Naive B cell (primary cell): ENCODE measurements at regions not wholly inside any gene's neighbourhood (a gene's known extent, or its start where the extent isn't known, plus 50 kb on each side); places are given as distances from the start of the nearest gene placed in this dataset.

Source experiments
- ATAC-seq, 2 donors: fragments of 150-1000 bp; cut with Tn5 transposase; 2 replicates each; pipeline ENCODE4 v1.10.0; 2021; ENCODE audit warnings: low read depth in 2 of 2, mild to moderate bottlenecking in 2 of 2, moderate library complexity in 2 of 2
- DNase-seq: peaks from one replicate; pipeline ENCODE4 v3.0.0; 2022
- H3K27ac Mint-ChIP-seq, 6 donors: one replicate each; pipeline ENCODE4 v1.8.0; 2020 to 2022; ENCODE audit warnings: mild to moderate bottlenecking in 6 of 6, mixed read lengths in 6 of 6, moderate library complexity in 5 of 6, inconsistent platforms in 2 of 6
- H3K27me3 Mint-ChIP-seq, 3 donors: one replicate each; pipeline ENCODE4 v1.8.0; 2021 to 2022; ENCODE audit warnings: mixed read lengths in 3 of 3, mild to moderate bottlenecking in 1 of 3
- H3K36me3 Mint-ChIP-seq, 2 donors: one replicate each; pipeline ENCODE4 v1.8.0; 2020 to 2022; ENCODE audit warnings: mixed read lengths in 2 of 2, inconsistent platforms in 1 of 2, mild to moderate bottlenecking in 1 of 2
- H3K4me1 Mint-ChIP-seq, 3 donors: one replicate each; pipeline ENCODE4 v1.8.0; 2020 to 2022; ENCODE audit warnings: mixed read lengths in 3 of 3, inconsistent platforms in 1 of 3, mild to moderate bottlenecking in 1 of 3, moderate library complexity in 1 of 3
- H3K4me3 Mint-ChIP-seq, 8 donors: one replicate each; pipeline ENCODE4 v1.8.0; 2020 to 2022; ENCODE audit warnings: mild to moderate bottlenecking in 8 of 8, mixed read lengths in 8 of 8, moderate library complexity in 8 of 8, inconsistent platforms in 2 of 8
- H3K9me3 Mint-ChIP-seq, 7 donors: one replicate each; pipeline ENCODE4 v1.8.0; 2020 to 2022; ENCODE audit warnings: mixed read lengths in 7 of 7, mild to moderate bottlenecking in 5 of 7, inconsistent platforms in 2 of 7, moderate library complexity in 1 of 7

DNA sequence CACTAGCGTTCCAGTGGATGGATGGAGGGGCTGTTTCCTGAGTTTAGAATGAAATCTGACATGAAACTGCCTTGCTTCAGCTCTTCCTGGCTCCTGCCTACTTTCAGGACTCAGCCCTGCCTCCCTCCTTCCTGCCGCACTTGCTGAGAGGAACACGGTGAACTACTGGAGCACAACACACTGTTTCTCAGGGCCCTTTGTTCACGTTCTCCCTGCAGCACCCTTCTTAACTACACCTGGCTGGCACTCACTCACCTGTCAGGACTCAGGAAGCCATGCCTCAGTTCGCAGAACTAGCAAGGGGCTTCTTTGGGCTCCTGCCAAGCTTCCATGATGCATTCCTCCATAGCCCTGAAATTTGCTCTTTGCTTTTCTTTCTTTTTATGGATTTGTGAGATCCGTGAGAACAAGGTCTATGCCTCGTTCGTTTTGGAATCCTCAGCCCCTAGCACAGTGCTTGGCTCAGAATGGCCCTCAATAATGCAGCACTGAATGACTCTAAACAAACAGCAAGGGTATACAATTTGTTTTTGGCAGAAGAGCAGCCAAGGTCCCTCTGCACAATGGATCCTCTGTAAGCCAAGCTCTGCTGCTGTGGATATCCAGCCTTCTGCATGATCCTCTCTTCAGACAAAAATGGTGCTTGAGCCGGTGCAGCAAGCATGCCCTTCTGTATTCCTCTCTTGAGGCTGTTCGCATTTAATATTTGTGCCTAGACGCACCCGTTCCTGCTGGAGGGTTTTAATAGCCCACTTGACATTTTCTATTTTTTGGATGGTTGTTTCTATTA lies 357.0 kb downstream of the TSN start:
- ATAC-seq (no peak), DNase-seq (no peak)
- Mint-ChIP-seq H3K4me1 (no peaks in the 10 kb centered on the region), H3K9me3 (peaks cover 0 to 4% (median 0%) of the 10 kb centered on the region in 7 donors), H3K27me3 (peaks cover 5 to 7% (median 5%) of the 10 kb centered on the region in 3 donors), H3K27ac (no peak overlapping the region), H3K4me3 (peak overlapping the region in 2 of 8 donors; percentile 25 to 51), H3K36me3 (no peaks in the 10 kb centered on the region)

DNA sequence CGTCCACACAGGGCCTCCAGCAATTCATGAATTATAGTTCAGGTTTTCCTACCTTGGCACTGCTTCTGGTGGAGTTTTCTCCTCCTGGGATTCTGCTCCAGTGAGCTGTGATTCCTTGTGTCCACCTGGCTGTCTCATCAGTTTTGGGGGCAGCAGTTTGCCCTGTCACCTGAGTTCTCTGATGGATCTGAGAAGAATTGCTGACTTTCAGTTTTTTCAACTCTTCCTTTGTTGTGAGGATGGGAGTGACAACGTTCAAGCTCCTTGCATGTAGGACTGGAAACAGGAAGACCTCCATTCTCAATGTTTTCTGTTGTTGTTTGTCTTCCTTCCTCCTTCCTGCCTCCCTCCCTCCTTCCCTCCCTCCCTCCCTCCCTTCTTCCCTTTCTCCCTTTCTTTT lies 359.0 kb downstream of the TSN start:
- H3K27me3 Mint-ChIP-seq, result peaks cover 0 to 5% (median 1%) of the 10 kb centered on the region in 3 donors
- H3K4me1 Mint-ChIP-seq, result no peaks in the 10 kb centered on the region
- ATAC-seq, result no peak
- DNase-seq, result no peak
- H3K27ac Mint-ChIP-seq, result no peak overlapping the region
- H3K4me3 Mint-ChIP-seq, result no peak overlapping the region
- peaks cover 0 to 4% (median 3%) of the 10 kb centered on the region in 7 donors for H3K9me3 Mint-ChIP-seq
- H3K36me3 Mint-ChIP-seq, result no peaks in the 10 kb centered on the region

DNA sequence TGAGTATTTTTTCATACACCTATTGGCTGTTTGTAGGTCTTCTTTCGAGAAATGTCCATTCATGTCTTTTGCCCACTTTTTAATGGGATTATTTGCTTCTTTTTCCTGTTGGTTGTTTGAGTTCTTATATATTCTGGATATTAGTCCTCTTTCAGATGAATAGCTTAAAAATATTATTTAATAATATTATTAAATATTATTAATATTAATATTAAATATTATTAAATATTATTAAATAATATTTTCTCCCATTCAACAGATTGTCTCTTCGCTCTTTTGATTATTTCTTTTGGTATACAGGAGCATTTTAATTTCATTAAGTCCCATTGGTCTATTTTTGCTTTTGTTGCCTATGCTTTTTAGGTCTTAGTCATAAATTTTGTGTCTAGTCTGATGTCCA lies 361.9 kb downstream of the TSN start:
- Mint-ChIP-seq H3K4me1 (no peaks in the 10 kb centered on the region), H3K36me3 (no peaks in the 10 kb centered on the region), H3K9me3 (peaks cover 2 to 24% (median 13%) of the 10 kb centered on the region in 7 donors), H3K27me3 (peaks cover 0 to 11% (median 0%) of the 10 kb centered on the region in 3 donors), H3K4me3 (no peak overlapping the region), H3K27ac (no peak overlapping the region)
- DNase-seq (no peak), ATAC-seq (no peak)

DNA sequence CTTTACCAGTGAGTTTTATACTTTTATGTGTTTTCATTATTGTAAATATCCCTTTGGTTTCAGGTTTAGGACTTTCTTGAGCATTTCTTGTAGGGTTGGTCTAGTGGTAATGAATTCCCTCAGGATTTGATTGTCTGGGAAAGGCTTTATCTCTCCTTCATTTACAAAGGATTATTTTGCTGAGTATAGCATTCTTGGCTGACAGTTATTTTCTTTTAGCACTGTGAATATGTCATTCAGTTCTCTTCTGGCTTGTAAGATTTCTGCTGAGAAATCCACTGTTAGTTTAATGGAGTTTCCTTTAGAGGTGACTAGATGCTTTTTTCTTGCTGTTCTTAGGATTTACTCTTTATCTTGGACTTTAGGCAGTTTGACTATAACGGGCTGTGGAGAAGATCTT lies 373.9 kb downstream of the TSN start:
- no peaks in the 10 kb centered on the region for H3K4me1 Mint-ChIP-seq
- H3K36me3 Mint-ChIP-seq, result peaks cover 8 to 27% of the 10 kb centered on the region in 2 donors
- peaks cover 0 to 16% (median 9%) of the 10 kb centered on the region in 3 donors for H3K27me3 Mint-ChIP-seq
- DNase-seq, result no peak
- no peak overlapping the region for H3K27ac Mint-ChIP-seq
- H3K4me3 Mint-ChIP-seq, result no peak overlapping the region
- peaks cover 22 to 62% (median 50%) of the 10 kb centered on the region in 7 donors for H3K9me3 Mint-ChIP-seq
- no peak for ATAC-seq

DNA sequence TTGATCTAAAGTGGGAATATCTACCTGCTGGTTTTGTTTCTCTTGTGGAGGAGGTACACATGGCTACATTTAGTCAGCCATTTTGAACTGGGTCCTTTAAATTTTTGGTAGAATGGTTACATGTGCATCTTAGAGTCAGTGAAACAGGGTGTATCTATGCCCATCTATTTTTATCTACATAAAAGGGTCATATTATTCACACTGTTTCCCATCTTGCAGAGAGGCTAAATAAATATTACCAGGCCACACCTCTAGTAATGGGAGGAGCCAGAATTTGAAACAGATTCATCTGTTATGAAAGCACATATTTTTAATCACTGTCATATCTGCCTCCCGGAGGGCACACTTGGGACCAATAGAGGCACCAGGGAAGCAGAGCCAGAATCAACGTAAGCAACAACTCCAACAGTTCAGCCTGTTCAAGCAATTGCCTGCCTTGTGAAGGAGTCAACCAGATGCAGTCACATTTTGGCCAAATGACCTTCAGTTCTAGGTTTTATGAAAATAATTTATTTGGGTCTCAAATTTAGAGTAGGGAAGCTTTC lies 376.8 kb downstream of the TSN start:
- no peak for ATAC-seq
- peaks cover 0 to 10% (median 8%) of the 10 kb centered on the region in 3 donors for H3K27me3 Mint-ChIP-seq
- H3K27ac Mint-ChIP-seq, result no peak overlapping the region
- H3K4me3 Mint-ChIP-seq, result no peak overlapping the region
- peaks cover 16 to 46% (median 38%) of the 10 kb centered on the region in 7 donors for H3K9me3 Mint-ChIP-seq
- peaks cover 0 to 2% (median 0%) of the 10 kb centered on the region in 3 donors for H3K4me1 Mint-ChIP-seq
- H3K36me3 Mint-ChIP-seq, result peaks cover 8 to 18% of the 10 kb centered on the region in 2 donors
- no peak for DNase-seq

DNA sequence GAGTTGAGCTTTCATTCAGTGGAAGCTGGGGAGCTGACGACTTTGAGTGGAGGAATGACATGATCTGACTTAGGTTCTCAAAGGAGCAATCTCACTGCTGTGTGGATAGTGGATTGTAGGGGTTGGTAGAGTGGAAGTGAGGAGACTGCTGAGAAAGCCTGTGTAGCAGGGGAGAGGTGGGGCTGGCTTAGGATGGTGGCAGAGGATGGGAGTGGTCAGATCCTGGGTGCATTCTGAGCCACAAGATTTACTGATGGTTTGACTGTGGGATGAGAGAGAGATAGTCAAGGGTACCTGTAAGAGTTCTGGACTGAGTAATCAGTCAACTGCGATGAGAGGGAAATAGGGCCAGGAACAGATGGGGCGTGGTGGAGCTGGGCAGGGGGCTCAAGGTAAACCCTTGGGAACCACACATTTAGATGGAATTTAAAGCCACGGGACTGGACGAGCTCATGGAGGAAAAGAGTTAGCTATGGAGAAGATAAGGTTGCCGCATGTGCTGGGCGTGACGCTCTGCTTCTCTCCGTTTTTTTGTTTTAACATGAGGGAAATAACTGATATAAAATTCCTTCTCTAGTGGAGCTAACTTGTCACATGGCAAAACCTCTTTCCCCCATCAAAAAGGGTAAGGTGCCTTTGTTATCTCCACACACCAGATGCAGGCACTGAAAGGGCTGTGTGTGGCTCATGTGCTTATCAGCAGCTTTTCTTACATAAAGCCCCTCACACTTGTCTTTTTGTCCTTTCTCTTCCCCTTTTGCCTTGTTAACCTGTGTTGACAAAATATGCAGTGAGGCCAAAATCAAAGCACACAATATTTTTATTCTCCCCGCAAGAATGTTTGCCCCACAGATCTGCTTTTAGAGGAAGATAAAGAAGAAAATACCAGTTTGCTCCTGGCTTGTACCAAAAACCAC lies 379.8 kb downstream of the TSN start:
- Mint-ChIP-seq H3K4me1 (peaks cover 0 to 2% (median 0%) of the 10 kb centered on the region in 3 donors), H3K9me3 (peaks cover 5 to 17% (median 12%) of the 10 kb centered on the region in 7 donors), H3K27ac (no peak overlapping the region), H3K4me3 (no peak overlapping the region), H3K36me3 (peaks cover 0 to 6% of the 10 kb centered on the region in 2 donors), H3K27me3 (peaks cover 0 to 10% (median 8%) of the 10 kb centered on the region in 3 donors)
- ATAC-seq (no peak), DNase-seq (no peak)

DNA sequence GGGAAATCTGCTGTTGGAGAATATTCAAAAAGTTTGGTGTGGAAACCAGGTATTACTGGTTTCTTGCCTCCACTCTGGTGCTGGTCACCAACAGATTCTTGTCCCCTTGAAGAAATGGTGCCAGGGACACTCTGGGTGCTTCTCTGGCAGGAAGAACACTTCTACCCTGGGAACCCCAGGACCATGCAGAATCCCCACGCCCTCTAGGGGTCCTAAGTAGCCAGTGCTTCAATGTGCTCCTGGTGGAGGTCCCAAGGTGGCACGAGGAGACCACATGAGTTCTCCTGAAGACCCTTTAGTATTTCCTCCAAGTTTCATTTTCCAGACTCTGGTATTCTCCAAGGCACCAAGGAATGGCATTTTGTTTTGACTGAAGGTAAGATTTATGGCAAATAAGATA lies 380.6 kb downstream of the TSN start:
- H3K4me3 Mint-ChIP-seq, result peak overlapping the region in 1 of 8 donors; percentile 16
- no peaks in the 10 kb centered on the region for H3K36me3 Mint-ChIP-seq
- peaks cover 0 to 10% (median 8%) of the 10 kb centered on the region in 3 donors for H3K27me3 Mint-ChIP-seq
- H3K27ac Mint-ChIP-seq, result peak overlapping the region in 1 of 6 donors; percentile 72
- DNase-seq (peak; percentile 5), ATAC-seq (no peak)
- peaks cover 0 to 2% (median 0%) of the 10 kb centered on the region in 3 donors for H3K4me1 Mint-ChIP-seq
- peaks cover 0 to 9% (median 6%) of the 10 kb centered on the region in 7 donors for H3K9me3 Mint-ChIP-seq

DNA sequence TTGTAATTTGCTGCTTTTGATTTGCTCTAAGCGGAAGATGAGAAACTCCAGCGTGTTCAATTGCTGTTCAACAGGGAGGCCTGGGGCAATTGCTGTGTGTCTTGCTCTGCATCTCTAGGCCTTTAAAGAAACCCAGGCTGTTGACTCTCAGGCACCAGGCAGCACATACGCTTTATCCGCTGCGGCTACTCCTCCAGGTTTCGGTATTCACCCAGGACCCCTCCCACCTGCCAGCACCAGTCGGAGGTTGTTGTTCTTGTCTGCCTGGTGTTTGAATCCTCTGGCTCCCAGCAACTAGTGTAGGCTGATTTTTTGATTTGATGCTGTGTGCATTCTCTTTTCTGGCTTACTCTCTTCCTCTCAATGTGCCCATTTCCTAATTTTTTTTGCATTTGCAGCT lies 383.1 kb downstream of the TSN start:
- Mint-ChIP-seq H3K27ac (no peak overlapping the region), H3K4me3 (no peak overlapping the region), H3K36me3 (no peaks in the 10 kb centered on the region), H3K9me3 (peaks cover 0 to 10% (median 4%) of the 10 kb centered on the region in 7 donors), H3K27me3 (peaks cover 0 to 8% (median 6%) of the 10 kb centered on the region in 3 donors), H3K4me1 (peaks cover 0 to 2% (median 0%) of the 10 kb centered on the region in 3 donors)
- DNase-seq (no peak), ATAC-seq (no peak)

DNA sequence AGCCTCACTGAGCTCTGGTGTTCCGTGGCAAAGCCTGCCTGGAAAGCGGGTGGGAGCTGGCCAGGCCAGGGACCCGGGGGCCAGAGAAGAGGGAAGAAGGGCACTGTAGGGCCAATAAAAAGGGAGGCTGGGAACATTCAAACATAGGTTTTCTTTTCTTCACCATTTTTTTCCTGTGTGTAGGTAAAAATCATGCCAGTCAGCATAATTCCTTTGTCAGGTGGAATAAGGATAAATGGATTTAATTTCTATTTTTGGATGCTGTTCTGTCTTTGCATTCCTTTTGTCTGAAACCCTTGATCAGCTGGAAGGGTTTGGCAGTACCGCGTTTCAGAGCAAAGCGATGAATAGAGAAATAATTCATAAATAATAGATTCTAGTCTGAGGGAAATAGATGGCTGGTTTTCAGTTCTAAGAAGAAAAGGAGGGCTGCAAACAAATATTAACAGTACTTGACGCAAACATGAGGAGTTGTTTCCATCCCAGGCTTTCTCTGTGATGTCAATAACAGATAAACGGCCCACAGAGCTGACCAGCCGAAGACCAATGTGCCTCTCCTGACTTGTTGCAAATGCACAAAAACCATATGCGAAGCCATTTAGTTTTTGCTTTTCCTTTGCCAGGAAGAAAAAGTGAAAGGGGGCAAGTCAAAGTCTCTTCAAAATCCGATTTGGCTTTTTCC lies 384.4 kb downstream of the TSN start:
- Mint-ChIP-seq H3K9me3 (peaks cover 0 to 10% (median 2%) of the 10 kb centered on the region in 7 donors), H3K27me3 (peaks cover 0 to 5% (median 0%) of the 10 kb centered on the region in 3 donors), H3K36me3 (no peaks in the 10 kb centered on the region), H3K4me1 (peaks cover 0 to 2% (median 0%) of the 10 kb centered on the region in 3 donors), H3K4me3 (no peak overlapping the region), H3K27ac (no peak overlapping the region)
- DNase-seq, result no peak
- no peak for ATAC-seq

DNA sequence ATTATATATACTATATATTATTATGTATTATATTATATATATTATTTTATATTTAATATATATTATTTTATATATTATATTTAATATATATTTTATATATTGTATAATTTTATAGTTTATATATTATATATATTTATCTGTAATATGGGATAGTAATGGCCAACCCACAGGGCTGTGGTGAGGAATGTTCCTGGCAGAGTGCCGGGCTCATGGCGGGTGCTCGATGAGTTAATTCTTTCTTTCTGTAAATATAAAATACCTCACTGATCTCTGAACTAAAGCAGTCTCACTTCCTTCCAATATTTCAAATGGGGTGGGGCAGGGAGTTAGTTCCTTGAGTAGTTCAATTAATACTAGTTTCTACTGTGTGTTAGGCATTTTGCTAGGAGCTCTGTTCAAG lies 389.4 kb downstream of the TSN start:
- DNase-seq (no peak), ATAC-seq (no peak)
- Mint-ChIP-seq H3K4me3 (no peak overlapping the region), H3K4me1 (no peaks in the 10 kb centered on the region), H3K27ac (no peak overlapping the region), H3K9me3 (peaks cover 0 to 9% (median 2%) of the 10 kb centered on the region in 7 donors), H3K27me3 (no peaks in the 10 kb centered on the region), H3K36me3 (no peaks in the 10 kb centered on the region)

DNA sequence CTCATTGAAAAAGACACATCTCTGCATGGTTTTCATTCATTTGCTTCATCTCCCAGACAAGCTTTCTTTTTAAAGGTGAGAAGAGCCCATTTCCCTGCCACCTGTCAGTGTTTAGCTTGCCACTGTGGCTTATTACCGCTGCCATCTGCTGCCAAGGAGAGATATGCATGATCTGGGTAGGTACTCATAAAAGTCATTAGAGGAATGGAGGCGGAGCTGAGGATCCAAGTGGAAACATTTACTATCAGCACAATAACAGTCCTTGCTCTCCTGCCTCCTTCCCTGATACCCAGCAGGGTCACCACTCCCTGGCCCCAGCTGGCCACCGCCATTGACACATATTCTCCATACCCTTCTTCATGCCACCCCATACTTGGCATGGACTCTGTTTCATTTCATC lies 390.4 kb downstream of the TSN start:
- no peak for ATAC-seq
- Mint-ChIP-seq H3K27me3 (no peaks in the 10 kb centered on the region), H3K4me3 (no peak overlapping the region), H3K36me3 (no peaks in the 10 kb centered on the region), H3K4me1 (no peaks in the 10 kb centered on the region), H3K27ac (no peak overlapping the region), H3K9me3 (peaks cover 0 to 9% (median 2%) of the 10 kb centered on the region in 7 donors)
- DNase-seq, result no peak

DNA sequence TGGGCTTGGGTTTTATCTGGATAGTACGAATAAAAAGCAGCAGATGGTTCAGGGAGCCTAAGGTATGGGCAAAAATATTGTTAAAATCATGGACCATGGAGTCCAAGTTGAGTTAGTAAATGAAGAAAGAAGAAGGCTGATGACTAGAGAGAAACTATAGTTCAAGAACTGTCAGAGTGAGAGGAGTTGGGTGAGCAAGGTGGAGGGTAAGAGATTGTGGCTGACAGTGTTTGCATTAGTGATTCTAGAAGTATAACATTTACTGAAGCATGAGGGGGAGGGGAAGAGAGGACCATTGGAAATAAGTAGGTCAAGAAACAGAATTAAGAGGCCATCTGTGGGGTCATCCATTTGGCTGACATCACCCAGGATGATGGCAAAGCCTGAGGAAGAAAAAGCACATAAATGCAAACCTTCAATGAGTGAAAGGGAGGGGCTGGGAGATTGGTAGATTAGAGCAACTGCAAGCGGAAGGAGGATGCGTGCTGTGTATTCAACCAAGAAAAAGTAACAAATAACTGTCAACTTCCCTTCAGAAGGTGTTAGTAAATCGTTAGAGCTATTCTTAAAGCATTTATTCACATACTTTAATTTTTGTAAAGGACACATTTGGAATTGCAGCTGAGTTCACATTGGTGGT lies 392.8 kb downstream of the TSN start:
- Mint-ChIP-seq H3K4me1 (no peaks in the 10 kb centered on the region), H3K36me3 (no peaks in the 10 kb centered on the region), H3K4me3 (no peak overlapping the region), H3K27ac (no peak overlapping the region), H3K27me3 (peaks cover 0 to 8% (median 0%) of the 10 kb centered on the region in 3 donors), H3K9me3 (peaks cover 0 to 6% (median 0%) of the 10 kb centered on the region in 7 donors)
- no peak for ATAC-seq
- no peak for DNase-seq
